Activated CD4-positive, alpha-beta T cell treated with anti-CD3 and anti-CD28 coated beads for 24 hours (primary cell): ENCODE measurements at regions not wholly inside any gene's neighbourhood (a gene's known extent, or its start where the extent isn't known, plus 50 kb on each side); places are given as distances from the start of the nearest gene placed in this dataset.
"Not testable (repeated sequence)": the region's sequence is repeated elsewhere in the genome, so short reads cannot be mapped to it uniquely, and the experiment has no call there.

Experiments used
- DNase-seq, 2 donors: peaks; one replicate each; pipeline ENCODE4 v3.0.0-alpha.2; 2020; ENCODE audit warnings: low read depth in 2 of 2

- no peak for DNase-seq
Measured at GRCh38 chr17:31798205-31798724, 60.8 kb downstream of the COPRS start.

- not testable (repeated sequence) for DNase-seq
Measured at GRCh38 chr17:31795941-31796340, 63.1 kb downstream of the COPRS start.

- no peak for DNase-seq
Measured at GRCh38 chr17:31794111-31794510, 64.9 kb downstream of the COPRS start.

DNA sequence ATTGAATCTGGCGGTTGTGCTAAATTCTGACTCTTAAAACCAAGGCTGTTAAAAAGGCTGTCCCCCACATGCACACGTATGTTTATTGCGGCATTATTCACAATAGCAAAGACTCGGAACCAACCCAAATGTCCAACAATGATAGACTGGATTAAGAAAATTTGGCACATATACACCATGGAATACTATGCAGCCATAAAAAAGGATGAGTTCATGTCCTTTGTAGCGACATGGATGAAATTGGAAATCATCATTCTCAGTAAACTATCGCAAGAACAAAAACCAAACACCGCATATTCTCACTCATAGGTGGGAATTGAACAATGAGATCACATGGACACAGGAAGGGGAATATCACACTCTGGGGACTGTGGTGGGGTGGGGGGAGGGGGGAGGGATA, 65.4 kb downstream of the COPRS start:
- DNase-seq, result not testable (repeated sequence)

DNA sequence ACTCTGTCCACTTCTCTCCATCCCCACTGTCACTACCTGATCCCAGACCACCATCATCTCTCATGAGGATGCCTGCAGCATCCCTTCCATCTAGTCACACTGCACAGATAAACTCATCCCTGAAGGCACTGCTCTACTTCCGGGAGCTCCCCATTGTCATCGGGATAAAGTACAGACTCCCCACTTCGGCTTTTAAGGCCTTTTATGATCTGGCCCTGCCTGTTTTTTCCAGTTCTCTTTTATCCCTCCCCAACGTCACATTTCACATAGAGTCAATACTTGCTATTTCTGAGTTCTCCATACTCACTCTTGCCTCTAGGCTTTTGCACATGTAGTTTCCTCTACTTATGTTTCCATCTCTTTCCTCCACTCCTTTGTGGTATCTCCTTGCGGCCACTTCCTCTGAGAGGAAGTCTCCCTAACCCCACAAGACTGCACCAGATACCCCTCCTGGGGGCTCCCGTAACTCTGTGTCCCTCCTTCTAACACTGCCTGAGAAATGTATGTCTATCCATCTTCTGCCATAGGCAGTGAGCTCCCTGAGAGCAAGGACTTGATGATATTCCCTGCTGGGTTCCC, 66.9 kb downstream of the COPRS start:
- no peak for DNase-seq

GRCh38 chr17:31789707-31790505, 69.1 kb downstream of the COPRS start:
- no peak for DNase-seq

DNA sequence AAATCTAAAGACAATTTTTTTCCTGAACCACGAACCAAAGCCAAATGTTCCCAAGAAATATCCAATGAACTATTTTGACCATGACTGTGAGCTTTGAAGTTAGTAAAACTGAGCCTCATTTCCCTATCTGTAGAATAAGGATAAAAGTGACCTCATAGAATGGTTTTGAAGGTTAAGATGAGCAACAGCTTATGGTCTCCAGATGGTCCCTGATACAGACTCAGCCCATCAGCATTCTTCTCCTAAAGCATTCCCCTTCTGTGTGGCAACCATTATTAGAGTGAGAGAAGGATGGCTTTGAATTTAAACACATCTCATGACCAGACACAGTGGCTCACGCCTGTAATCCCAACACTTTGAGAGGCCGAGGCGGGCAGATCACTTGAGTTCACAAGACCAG, 70.1 kb downstream of the COPRS start:
- DNase-seq, result no peak

- no peak for DNase-seq
Measured at GRCh38 chr17:31788571-31788946, 70.5 kb downstream of the COPRS start.

GRCh38 chr17:31787857-31788570, 71.0 kb downstream of the COPRS start:
- no peak for DNase-seq

GRCh38 chr17:31786796-31787481, 72.1 kb downstream of the COPRS start:
- DNase-seq, result no peak

DNA sequence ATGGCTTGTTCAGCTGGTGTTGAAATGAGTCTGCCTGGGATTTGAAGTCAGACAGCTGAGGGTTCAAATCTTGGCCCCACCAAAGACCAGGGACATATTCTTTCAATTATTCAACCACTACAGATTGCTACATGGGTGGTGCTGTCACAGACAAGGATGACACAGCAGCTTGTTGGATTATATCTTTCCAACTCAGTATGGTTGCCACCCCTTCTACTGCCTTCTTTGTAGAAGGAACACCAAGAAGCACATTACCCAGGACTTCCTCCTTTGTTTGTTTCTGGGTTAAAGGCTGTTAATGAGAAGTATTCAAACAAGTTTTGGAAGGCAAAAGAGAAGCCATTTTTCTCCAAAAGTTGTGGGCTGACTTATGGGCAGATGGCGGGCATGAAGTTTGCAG, 78.6 kb downstream of the COPRS start:
- no peak for DNase-seq

GRCh38 chr17:31778523-31778922, 80.5 kb downstream of the COPRS start:
- no peak for DNase-seq

DNA sequence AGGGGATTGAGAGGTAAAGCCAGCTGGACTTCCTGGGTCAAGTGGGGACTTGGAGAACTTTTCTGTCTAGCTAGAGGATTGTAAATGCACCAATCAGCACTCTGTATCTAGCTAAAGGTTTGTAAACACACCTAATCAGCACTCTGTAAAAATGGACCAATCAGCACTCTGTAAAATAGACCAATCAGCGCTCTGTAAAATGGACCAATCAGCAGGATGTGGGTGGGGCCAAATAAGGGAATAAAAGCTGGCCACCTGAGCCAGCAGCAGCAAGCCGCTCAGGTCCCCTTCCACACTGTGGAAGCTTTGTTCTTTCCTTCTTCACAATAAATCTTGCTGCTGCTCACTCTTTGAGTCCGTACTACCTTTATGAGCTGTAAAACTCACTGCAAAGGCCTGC, 87.7 kb downstream of the COPRS start:
- not testable (repeated sequence) for DNase-seq

- DNase-seq, result not testable (repeated sequence)
Measured at GRCh38 chr17:31770501-31770900, 88.5 kb downstream of the COPRS start.

- not testable (repeated sequence) for DNase-seq
Measured at GRCh38 chr17:31761836-31762510, 97.1 kb downstream of the COPRS start.

DNA sequence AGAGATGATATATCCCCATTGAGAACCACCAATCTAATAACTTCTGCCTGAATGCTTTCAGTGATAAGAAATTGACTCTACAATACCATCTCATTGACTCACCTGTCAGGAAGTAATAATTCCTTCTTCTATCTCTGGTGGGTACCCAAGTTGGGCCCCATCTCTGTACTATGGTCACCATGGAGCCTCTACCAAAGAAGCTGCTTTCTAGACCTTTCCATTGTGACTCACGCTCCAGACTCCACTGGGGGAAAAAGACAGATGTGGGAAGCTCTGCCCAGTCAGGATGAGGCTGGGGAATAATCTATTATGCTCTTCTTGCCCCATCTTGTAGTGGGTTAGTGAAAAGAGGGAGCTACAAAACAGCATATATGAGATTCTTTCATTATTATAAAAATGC, 100.4 kb downstream of the COPRS start:
- DNase-seq, result no peak

GRCh38 chr17:31757097-31757496, 101.9 kb downstream of the COPRS start:
- DNase-seq, result no peak

DNA sequence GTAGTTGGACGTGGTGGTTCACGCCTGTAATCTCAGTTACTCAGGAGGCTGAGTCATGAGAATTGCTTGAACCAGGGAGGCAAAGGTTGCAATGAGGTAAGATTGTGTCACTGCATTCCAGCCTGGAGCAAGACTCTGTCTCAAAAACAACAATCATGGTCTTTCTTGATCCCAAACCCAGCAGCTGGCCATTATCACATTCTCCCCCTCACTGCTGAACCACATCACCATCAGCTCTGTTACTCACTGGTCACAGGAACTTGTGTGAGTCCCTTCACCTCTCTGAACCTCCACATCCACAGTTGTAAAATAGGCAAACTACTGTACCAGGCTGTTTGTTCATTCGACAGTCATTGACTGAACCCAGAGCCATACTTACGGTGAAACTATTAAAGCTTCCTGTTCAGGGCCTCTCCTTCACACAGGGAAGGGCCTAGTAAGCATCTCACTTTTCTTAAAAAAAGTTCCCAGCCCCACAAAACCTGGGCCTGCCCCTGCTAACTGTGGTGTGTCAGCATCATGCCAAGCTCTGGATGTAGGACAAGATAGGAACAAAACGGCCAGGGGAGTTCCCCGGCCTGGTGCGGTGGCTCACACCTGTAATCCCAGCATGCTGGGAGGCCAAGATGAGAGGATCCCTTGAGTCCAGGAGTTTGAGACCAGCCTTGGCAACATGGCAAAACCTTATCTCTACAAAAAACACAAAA, 104.7 kb downstream of the COPRS start:
- DNase-seq, result no peak

- DNase-seq, result no peak
Measured at GRCh38 chr17:31753011-31753410, 106.0 kb downstream of the COPRS start.

DNA sequence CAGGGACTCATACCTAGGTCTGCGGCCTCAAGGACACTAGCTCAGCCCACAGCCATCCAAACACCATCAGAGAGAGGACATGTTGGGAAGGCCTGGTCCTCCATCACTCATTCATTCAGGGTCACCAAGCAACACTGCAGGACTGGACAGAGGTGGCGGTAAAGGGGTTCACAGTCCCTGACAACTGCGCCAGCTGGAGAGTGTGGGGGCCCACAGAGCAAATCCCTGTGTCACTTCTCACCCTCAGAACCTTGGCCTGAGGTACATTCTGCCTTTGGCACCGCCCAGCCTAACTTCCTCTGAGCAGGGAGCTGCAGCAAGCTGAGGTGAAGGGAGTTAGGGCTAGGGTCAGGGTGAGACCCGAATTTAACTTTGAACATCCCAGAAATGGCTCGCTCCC, 106.5 kb downstream of the COPRS start:
- no peak for DNase-seq

- no peak for DNase-seq
Measured at GRCh38 chr17:31750578-31750977, 108.5 kb downstream of the COPRS start.
